Keratinocyte (primary cell): ENCODE measurements at regions not wholly inside any gene's neighbourhood (a gene's known extent, or its start where the extent isn't known, plus 50 kb on each side); places are given as distances from the start of the nearest gene placed in this dataset.

Experiments used
- CTCF ChIP-seq, 3 experiments: IDR thresholded peaks in 1 of 3; conservative IDR thresholded peaks in 1 of 3; optimal IDR thresholded peaks in 1 of 3; 2 replicates in 2 of 3; 3 replicates in 1 of 3; pipeline versions ENCODE3 to v1.5.1; 2011; ENCODE audit warnings: low read length in 3 of 3, mild to moderate bottlenecking in 3 of 3, moderate library complexity in 2 of 3, control low read depth in 1 of 3, inconsistent platforms in 1 of 3; ENCODE audit not compliant: insufficient read depth in 2 of 3; ENCODE audit errors: extremely low read depth in 1 of 3
- EZH2 ChIP-seq: IDR thresholded peaks from one replicate; pipeline ENCODE4 v1.6.1; 2012; ENCODE audit warnings: inconsistent platforms, mild to moderate bottlenecking, low read length, moderate library complexity

DNA sequence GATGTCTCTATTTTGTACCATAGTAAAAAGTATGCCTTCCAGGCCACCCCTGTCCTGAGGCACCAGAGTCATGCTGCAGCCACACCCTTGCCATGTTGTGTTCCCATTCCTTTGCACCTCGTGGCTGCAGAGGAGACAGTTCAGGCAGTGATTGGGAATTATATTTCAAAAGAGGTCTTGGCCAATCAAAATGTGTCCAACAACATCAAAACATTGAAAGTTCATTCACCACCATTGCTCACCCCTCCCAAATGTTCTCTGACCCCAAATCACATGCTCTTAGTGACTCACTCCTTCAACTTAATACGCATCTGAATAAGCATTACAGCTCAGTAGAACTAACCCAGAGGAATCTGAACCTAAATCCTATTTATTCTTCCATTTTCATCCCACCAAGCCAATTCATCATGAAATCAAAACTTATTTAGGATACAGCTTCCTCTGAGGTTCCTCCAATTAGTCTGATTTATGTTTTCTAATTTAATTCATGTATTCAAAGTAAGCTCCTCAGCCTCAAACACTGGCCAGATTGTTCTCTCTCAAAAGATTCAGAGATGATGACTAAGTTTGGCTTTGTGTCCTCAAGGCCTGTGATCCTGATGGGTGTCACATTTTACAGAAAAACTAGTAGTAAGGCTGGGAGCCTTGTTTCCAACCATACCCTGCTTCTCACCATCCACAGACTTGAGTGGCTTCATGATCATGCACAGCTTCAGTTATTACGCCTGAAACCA is 323.2 kb upstream of the INTU start:
- TF ChIP-seq CTCF (optimal IDR thresholded peaks at IDR 0.05 in 1 of 3, IDR thresholded peaks at IDR 0.05 in 1 of 3, conservative IDR thresholded peaks at IDR 0.05 in 1 of 3; ENCODE audit: extremely low read depth in 1 of 3, insufficient read depth in 2 of 3, low read length in 3 of 3) = no peak
- no peak for TF ChIP-seq EZH2
